ENCODE measurements at regions not wholly inside any gene's neighbourhood (a gene's known extent, or its start where the extent isn't known, plus 50 kb on each side); places are given as distances from the start of the nearest gene placed in this dataset.
A peak's percentile ranks its signal among the peaks of the same experiment; 100 is the strongest.
"Not testable (repeated sequence)": the region's sequence is repeated elsewhere in the genome, so short reads cannot be mapped to it uniquely, and the experiment has no call there.

- H3K9me3 Mint-ChIP-seq, result no peaks in the 10 kb centered on the region
- no peak for ATAC-seq (replicated peaks; ENCODE audit: extremely low read depth, poor library complexity, severe bottlenecking)
- DNase-seq (ENCODE audit: low spot score in 2 of 2), result no peak
- no peak overlapping the region for H3K4me3 Mint-ChIP-seq
- H3K27me3 Mint-ChIP-seq, result peaks cover 32% of the 10 kb centered on the region
- H3K27ac Mint-ChIP-seq (ENCODE audit: low read depth), result no peak overlapping the region
- no peaks in the 10 kb centered on the region for H3K4me1 Mint-ChIP-seq
- H3K36me3 Mint-ChIP-seq (ENCODE audit: insufficient read depth), result no peaks in the 10 kb centered on the region
These were observed 117.7 kb upstream of the CIBAR2 start for GRCh38 chr16:85229869-85230462.

DNA sequence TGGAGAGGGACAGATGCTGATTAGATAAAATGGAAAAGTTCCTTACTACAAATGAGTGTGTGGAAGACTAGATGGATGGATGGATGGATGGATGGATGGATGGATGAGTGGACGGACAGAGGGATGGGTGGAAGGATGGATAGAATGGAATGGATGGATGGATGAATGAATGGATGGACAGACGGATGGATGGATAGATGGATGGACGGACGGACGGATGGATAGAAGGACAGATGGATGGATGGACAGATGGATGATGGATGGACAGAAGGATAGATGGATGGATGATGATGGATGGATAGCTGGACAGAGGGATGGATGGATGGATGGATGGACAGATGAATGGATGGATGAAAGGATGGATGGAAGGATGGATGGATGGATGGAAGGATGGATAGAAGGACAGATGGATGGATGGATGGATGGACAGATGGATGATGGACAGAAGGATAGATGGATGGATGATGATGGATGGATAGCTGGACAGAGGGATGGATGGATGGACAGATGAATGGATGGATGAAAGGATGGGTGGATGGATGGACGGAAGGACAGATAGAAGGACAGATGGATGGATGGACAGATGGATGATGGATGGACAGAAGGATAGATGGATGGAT, 118.6 kb upstream of the CIBAR2 start:
- not testable (repeated sequence) for H3K4me3 Mint-ChIP-seq; H3K27ac Mint-ChIP-seq (ENCODE audit: low read depth); H3K9me3 Mint-ChIP-seq; H3K4me1 Mint-ChIP-seq; DNase-seq (ENCODE audit: low spot score in 2 of 2); H3K36me3 Mint-ChIP-seq (ENCODE audit: insufficient read depth); ATAC-seq (replicated peaks; ENCODE audit: extremely low read depth, poor library complexity, severe bottlenecking)
- peaks cover 32% of the 10 kb centered on the region for H3K27me3 Mint-ChIP-seq

DNA sequence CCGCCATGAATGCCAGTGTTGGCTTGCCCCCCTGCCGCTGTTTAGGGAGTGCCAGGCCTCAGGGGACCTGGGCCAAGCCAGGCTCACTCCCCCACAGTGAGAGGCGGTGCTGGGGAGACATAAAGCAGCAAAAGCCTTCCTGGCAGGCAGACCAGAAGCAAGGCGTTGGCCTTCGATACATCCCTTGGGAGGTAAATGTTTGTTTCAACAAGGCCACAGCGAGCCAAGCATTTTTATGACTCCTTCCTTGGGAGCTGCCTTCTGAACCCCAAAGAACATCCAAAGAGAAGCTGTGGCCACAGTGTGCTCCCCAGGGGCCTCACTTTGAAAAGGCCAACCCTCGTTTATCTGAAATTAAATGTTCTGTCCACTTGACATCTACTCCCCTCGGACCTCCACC, 119.7 kb upstream of the CIBAR2 start:
- Mint-ChIP-seq H3K27me3 (peaks cover 40% of the 10 kb centered on the region), H3K4me1 (no peaks in the 10 kb centered on the region), H3K4me3 (no peak overlapping the region), H3K36me3 (ENCODE audit: insufficient read depth) (no peaks in the 10 kb centered on the region), H3K27ac (ENCODE audit: low read depth) (no peak overlapping the region), H3K9me3 (no peaks in the 10 kb centered on the region)
- DNase-seq (ENCODE audit: low spot score in 2 of 2) (no peak), ATAC-seq (replicated peaks; ENCODE audit: extremely low read depth, poor library complexity, severe bottlenecking) (no peak)

- H3K9me3 Mint-ChIP-seq, result no peaks in the 10 kb centered on the region
- H3K27ac Mint-ChIP-seq (ENCODE audit: low read depth), result no peak overlapping the region
- no peak for ATAC-seq (replicated peaks; ENCODE audit: extremely low read depth, poor library complexity, severe bottlenecking)
- H3K4me1 Mint-ChIP-seq, result no peaks in the 10 kb centered on the region
- DNase-seq (ENCODE audit: low spot score in 2 of 2), result no peak
- no peak overlapping the region for H3K4me3 Mint-ChIP-seq
- peaks cover 40% of the 10 kb centered on the region for H3K27me3 Mint-ChIP-seq
- H3K36me3 Mint-ChIP-seq (ENCODE audit: insufficient read depth), result no peaks in the 10 kb centered on the region
These were observed 120.3 kb upstream of the CIBAR2 start for GRCh38 chr16:85232369-85233142.

- no peak for DNase-seq (ENCODE audit: low spot score in 2 of 2)
- Mint-ChIP-seq H3K9me3 (no peaks in the 10 kb centered on the region), H3K36me3 (ENCODE audit: insufficient read depth) (no peaks in the 10 kb centered on the region), H3K4me1 (no peaks in the 10 kb centered on the region), H3K27ac (ENCODE audit: low read depth) (no peak overlapping the region), H3K4me3 (no peak overlapping the region), H3K27me3 (peaks cover 43% of the 10 kb centered on the region)
- no peak for ATAC-seq (replicated peaks; ENCODE audit: extremely low read depth, poor library complexity, severe bottlenecking)
These were observed 121.2 kb upstream of the CIBAR2 start for GRCh38 chr16:85233516-85233915.

DNA sequence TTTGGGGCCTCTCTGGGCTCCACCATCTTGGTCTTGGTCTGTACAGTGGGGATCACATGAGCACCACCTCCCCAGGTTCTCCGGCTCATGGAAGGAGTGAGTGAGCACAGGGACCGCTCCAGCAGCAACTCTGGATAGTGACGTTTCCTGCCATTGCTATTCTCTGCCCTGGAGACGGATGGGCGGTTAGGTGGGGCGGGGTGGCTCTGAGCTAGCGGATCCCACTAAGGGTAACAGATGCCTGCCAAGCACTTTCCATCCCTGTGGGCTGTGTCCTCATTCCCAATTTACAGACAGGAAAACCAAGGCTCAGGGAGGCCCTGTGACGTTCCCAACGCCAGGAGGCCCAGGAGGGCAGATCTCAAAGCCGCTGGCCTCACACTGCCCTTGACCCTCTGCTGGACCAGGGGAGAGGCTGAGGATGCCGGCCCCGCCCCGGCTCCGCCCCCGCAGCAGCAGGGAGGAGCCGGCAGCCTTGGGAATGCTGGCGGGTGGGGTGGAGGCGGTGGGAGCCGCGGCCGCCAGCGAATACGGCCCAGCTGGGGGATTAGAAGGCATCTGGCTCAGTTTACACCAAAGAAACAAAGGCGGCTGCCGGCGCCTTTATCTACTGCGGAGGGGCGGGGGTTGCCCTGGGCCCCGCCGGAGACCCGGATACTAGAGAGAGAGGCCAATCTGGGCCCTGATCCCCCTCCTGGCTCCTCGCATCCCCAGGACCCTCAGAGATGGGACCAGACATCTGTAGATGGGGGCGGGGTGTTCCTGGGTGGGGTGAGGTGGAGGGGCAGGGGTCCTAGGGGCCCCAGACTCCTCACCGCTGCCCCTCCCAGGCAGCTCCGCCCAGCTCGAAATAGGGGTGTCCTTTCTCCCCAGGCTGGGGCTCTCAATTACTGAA, 122.3 kb upstream of the CIBAR2 start:
- no peaks in the 10 kb centered on the region for H3K9me3 Mint-ChIP-seq
- no peaks in the 10 kb centered on the region for H3K36me3 Mint-ChIP-seq (ENCODE audit: insufficient read depth)
- no peak for ATAC-seq (replicated peaks; ENCODE audit: extremely low read depth, poor library complexity, severe bottlenecking)
- peak overlapping the region; percentile 42 for H3K4me3 Mint-ChIP-seq
- peaks cover 53% of the 10 kb centered on the region for H3K27me3 Mint-ChIP-seq
- DNase-seq (ENCODE audit: low spot score in 2 of 2), result no peak
- no peak overlapping the region for H3K27ac Mint-ChIP-seq (ENCODE audit: low read depth)
- no peaks in the 10 kb centered on the region for H3K4me1 Mint-ChIP-seq

GRCh38 chr16:85235991-85236817, 123.9 kb upstream of the CIBAR2 start:
- Mint-ChIP-seq H3K27me3 (peaks cover 67% of the 10 kb centered on the region), H3K4me3 (no peak overlapping the region), H3K9me3 (no peaks in the 10 kb centered on the region), H3K36me3 (ENCODE audit: insufficient read depth) (no peaks in the 10 kb centered on the region), H3K4me1 (no peaks in the 10 kb centered on the region), H3K27ac (ENCODE audit: low read depth) (no peak overlapping the region)
- DNase-seq (ENCODE audit: low spot score in 2 of 2), result no peak
- ATAC-seq (replicated peaks; ENCODE audit: extremely low read depth, poor library complexity, severe bottlenecking), result no peak

GRCh38 chr16:85236818-85237150, 124.5 kb upstream of the CIBAR2 start:
- peaks cover 67% of the 10 kb centered on the region for H3K27me3 Mint-ChIP-seq
- no peak overlapping the region for H3K4me3 Mint-ChIP-seq

GRCh38 chr16:85237817-85238216, 125.5 kb upstream of the CIBAR2 start:
- ATAC-seq (replicated peaks; ENCODE audit: extremely low read depth, poor library complexity, severe bottlenecking) (no peak), DNase-seq (ENCODE audit: low spot score in 2 of 2) (no peak)
- H3K4me3 Mint-ChIP-seq, result no peak overlapping the region
- peaks cover 66% of the 10 kb centered on the region for H3K27me3 Mint-ChIP-seq
- no peaks in the 10 kb centered on the region for H3K4me1 Mint-ChIP-seq
- no peaks in the 10 kb centered on the region for H3K9me3 Mint-ChIP-seq
- H3K36me3 Mint-ChIP-seq (ENCODE audit: insufficient read depth), result no peaks in the 10 kb centered on the region
- no peak overlapping the region for H3K27ac Mint-ChIP-seq (ENCODE audit: low read depth)

More at GRCh38 chr16:85236818-85237150, 124.5 kb upstream of the CIBAR2 start:
- no peaks in the 10 kb centered on the region for H3K9me3 Mint-ChIP-seq
- DNase-seq (ENCODE audit: low spot score in 2 of 2) (no peak), ATAC-seq (replicated peaks; ENCODE audit: extremely low read depth, poor library complexity, severe bottlenecking) (no peak)
- H3K27ac Mint-ChIP-seq (ENCODE audit: low read depth), result no peak overlapping the region
- no peaks in the 10 kb centered on the region for H3K4me1 Mint-ChIP-seq
- no peaks in the 10 kb centered on the region for H3K36me3 Mint-ChIP-seq (ENCODE audit: insufficient read depth)

- no peaks in the 10 kb centered on the region for H3K4me1 Mint-ChIP-seq
- H3K9me3 Mint-ChIP-seq, result no peaks in the 10 kb centered on the region
- peaks cover 64% of the 10 kb centered on the region for H3K27me3 Mint-ChIP-seq
- ATAC-seq (replicated peaks; ENCODE audit: extremely low read depth, poor library complexity, severe bottlenecking) (no peak), DNase-seq (ENCODE audit: low spot score in 2 of 2) (no peak)
- no peaks in the 10 kb centered on the region for H3K36me3 Mint-ChIP-seq (ENCODE audit: insufficient read depth)
- H3K4me3 Mint-ChIP-seq, result no peak overlapping the region
- no peak overlapping the region for H3K27ac Mint-ChIP-seq (ENCODE audit: low read depth)
These were observed 126.0 kb upstream of the CIBAR2 start for GRCh38 chr16:85238233-85238647.

DNA sequence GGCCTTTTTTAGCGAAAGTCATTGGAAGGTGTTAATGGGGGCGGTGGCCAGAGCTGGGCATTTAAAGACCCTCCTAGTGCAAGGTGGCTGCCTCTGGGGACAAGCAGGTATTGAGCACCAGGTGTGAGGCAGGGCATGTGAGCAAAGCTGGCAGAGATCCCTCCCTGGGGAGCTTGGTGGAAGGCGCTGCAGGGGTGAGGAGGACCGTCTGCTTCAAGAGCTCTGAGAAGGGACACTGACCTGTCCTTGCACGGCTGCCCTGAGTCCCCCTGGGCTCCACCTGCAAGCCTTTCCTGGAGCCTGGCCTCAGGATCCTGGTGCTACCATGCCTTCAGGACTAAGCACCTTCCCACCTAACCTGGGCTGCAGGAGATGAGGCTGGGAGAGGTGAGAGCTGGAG, 127.0 kb upstream of the CIBAR2 start:
- ATAC-seq (replicated peaks; ENCODE audit: extremely low read depth, poor library complexity, severe bottlenecking), result no peak
- H3K9me3 Mint-ChIP-seq, result no peaks in the 10 kb centered on the region
- no peak overlapping the region for H3K4me3 Mint-ChIP-seq
- H3K4me1 Mint-ChIP-seq, result no peaks in the 10 kb centered on the region
- no peak for DNase-seq (ENCODE audit: low spot score in 2 of 2)
- no peaks in the 10 kb centered on the region for H3K36me3 Mint-ChIP-seq (ENCODE audit: insufficient read depth)
- H3K27ac Mint-ChIP-seq (ENCODE audit: low read depth), result no peak overlapping the region
- peaks cover 60% of the 10 kb centered on the region for H3K27me3 Mint-ChIP-seq

DNA sequence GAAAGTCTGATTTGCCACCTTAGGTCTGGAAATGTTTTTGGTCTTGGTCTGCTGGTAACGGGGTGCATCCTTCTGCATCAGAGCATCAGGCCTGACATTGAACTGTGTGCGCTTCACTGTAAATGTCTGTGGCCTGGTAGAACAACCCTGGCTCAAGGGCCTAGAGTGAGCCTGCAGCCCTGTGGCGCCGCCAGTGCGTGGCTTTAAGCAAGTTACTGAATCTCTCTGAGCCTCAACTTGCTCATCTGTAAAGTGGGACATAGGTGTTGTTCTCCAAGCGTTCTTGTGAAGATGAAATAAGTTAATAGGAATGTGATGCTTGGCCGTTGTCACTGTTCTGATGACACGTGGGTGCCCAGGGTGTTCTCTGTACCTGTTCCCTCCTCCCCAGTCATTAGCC, 127.6 kb upstream of the CIBAR2 start:
- Mint-ChIP-seq H3K9me3 (no peaks in the 10 kb centered on the region), H3K36me3 (ENCODE audit: insufficient read depth) (no peaks in the 10 kb centered on the region), H3K27me3 (peaks cover 56% of the 10 kb centered on the region), H3K4me1 (no peaks in the 10 kb centered on the region), H3K4me3 (no peak overlapping the region), H3K27ac (ENCODE audit: low read depth) (no peak overlapping the region)
- DNase-seq (ENCODE audit: low spot score in 2 of 2) (no peak), ATAC-seq (replicated peaks; ENCODE audit: extremely low read depth, poor library complexity, severe bottlenecking) (no peak)

Measured in central memory CD8-positive, alpha-beta T cell (primary cell).